ENCODE measurements at regions not wholly inside any gene's neighbourhood (a gene's known extent, or its start where the extent isn't known, plus 50 kb on each side); places are given as distances from the start of the nearest gene placed in this dataset.

DNA sequence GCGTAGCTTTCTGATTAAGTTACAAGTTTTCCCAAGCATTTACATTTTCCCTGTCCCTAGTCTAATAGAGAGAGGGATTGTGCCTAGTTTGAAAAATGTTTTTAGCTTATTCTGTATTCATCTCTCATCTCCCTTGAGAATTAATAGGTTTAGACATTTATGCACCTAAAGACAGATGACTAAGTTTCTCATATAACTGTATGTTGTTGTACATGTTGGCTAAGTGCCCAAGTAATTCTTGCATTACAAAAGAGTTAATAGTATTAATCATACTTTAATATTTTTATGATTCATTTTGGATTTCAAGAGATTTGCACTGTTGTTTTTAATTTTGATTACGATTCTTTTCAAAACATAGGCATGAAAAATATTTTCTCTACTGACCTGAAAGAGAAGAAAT lies 109.0 kb upstream of the TBL1XR1 start:
- DNase-seq = peak; percentile 89

DNA sequence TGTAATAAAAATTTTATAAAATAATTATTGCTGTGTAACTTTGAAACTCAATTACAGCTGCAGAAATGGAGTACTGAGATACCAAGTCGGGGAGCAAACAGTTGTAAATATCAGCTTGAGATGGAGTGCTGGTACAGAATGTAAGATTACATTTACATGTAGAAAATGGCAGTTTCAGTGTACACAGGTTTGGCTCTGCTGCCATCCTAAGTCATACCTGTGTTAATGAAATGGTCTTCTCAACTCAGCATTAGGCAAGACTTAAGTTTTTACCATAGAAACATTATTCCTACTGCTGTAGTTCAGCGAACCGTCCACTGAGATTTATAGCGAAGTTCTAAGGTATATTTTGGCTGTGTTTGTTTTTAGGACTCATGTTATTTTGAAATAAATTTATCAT lies 110.1 kb upstream of the TBL1XR1 start:
- DNase-seq = no peak

DNA sequence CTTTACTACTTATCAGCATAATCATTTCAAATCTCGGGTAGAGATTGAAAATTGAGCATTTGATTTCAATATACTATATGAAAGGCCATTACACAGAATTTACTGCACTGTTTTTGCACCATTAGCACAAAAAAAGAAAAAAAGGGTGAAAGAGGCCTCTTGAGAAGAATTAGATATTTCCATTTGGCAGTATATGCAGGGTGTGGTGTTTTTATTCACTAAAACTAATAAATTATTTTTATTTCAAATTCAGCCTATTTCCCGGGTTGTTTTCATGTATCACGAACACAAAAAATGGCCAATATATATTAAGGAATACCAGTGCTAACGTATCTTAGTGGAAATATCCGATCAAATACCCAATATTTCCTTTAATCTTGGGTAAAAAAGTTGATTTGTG lies 110.5 kb upstream of the TBL1XR1 start:
- no peak for DNase-seq

DNA sequence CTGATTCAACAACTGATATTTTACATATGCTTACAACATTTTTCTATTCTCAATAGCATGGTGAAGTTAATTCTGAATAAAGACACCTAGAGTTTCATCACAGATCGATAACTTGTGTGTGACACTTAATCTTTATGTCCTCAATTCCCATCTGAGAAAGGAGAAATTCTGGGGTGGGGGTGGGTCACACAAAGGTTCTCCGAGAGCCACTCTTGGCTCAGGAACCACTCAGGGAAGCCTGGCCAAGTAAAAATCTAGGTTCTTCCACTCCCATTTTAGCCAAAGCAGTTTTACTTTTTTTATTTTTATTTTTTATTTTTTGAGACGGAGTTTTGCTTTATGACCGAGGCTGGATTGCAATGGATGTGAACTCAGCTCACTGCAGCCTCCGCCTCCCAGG lies 111.0 kb upstream of the TBL1XR1 start:
- DNase-seq = no peak

DNA sequence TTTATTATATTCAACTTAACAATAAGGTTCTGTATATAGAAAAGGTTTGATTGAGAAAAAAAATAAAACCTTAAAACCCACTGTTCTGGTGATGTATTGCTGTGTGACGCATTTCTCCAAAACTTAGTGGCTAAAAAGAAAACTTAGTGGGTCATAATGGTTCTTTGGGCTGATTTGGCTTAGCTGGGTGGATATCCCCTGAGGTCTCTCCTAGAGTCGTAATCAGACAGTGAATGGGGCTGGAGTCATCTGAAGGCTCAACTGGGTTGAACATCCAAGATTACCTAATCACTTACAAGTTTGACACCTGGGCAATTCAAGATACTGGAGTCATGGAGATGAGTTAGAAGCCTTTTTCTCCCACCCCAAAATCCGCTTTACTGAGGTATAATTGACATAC lies 111.6 kb upstream of the TBL1XR1 start:
- no peak for DNase-seq

DNA sequence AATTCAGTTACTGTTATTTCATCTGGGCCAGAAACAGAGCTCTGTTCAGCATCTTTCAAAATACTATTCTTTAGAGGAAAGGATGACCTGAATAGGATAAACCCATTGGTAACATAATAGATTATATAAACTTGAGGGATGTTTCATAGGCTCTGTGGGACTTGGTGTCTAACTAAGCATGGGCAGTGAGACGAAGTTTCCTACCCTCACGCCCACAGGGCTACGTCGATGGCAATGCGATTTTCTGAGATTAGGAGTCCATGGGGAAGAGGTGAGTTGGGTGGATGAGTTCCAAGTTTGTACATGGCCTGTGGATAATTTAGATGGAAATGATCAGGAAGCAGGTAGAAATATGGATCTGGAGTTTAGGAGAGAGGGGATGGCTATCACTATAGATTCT lies 115.2 kb upstream of the TBL1XR1 start:
- no peak for DNase-seq

DNA sequence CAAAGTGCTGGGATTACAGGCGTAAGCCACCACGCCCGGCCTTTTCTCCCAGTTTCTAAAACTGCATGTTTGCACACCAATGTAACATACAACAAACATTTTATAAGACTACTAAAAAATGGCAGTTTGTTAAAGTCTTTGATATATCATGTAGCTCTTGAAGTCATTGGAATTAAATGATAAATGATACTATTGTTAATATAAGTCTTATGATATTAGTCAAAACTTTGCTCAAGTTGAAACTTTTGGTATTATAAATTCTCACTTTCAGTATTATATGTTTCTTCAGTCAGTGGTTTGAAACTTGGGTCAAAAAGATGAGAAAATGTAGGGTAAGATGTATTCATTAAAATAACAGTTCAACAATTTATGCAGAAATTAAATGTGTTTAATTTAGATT lies 117.6 kb upstream of the TBL1XR1 start:
- DNase-seq = no peak

DNA sequence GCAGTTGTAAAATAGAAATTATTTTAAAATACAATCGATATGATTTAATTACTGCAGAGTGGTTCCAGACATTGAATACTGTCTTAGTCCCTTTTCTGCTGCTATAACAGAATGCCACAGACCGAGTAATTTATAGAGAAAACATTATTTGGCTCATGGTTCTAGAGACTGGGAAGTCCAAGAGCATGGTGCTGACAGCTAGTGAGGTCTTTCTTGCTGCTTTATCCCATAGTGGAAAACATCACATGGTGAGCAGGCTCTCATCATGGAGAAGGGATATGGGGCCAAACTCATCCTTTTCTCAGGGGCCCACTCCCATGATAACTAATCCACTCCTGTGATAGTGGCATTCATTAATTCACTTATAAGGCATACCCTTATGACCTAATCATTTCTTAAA lies 120.0 kb upstream of the TBL1XR1 start:
- DNase-seq = no peak

DNA sequence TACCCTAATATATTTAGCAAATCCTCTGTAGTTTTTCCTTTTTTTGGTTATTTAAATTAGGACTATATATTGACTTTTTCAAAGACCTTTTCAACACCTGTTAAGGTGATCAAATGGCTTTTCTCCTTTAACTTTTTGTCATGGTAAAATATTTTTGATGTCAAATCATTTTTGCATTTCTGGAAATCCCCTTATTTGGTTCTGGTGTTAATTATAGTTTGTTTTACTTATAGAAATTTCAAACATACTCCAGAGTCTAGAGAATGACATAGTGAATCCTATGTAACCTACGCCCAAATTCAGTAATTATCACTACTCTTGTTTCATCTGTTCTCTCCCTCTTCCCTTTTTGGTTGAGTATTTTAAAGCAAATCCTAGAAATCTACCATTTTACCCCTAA lies 121.3 kb upstream of the TBL1XR1 start:
- DNase-seq = no peak

DNA sequence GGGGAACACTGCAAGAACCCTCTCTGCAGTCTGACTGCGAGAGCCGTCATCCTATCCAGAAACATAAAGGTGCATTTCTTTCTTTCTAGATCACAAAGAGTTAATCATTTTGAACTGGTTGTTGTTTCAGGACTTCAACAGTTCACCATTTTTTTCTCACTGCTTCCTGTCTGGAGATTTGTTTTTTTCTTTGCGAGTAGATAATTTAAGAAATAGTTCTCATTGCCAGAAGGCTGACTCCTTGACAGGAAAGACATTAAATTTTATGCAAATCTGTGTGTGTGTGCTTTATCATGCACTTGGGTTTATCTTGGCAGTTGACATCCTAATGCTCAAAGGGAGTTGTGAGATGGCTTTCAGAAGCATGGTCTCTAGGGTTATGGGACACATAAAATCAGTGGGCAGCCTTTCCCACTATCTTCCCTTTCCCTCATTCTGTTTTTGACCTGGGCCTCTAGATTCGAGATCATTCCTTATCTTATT lies 123.5 kb upstream of the TBL1XR1 start:
- DNase-seq = peak; percentile 43

DNA sequence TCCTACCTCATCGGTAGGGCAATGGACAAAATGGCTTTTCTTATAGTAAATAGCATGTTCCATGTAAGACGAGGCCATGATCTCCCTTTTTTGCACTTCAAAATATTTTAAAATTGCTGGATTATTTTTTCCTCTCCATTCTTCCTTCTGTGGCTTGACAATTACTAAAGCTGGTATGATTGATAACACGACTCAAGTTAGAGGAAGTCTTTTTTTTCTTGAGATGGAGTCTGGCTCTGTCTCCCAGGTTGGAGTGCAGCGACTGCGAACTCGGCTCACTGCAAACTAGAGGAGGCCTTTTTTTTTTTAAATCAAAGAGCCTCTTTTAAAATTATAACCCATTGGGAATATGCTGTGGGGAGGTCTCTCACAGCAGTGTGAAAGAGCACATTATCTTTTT lies 124.5 kb upstream of the TBL1XR1 start:
- no peak for DNase-seq

DNA sequence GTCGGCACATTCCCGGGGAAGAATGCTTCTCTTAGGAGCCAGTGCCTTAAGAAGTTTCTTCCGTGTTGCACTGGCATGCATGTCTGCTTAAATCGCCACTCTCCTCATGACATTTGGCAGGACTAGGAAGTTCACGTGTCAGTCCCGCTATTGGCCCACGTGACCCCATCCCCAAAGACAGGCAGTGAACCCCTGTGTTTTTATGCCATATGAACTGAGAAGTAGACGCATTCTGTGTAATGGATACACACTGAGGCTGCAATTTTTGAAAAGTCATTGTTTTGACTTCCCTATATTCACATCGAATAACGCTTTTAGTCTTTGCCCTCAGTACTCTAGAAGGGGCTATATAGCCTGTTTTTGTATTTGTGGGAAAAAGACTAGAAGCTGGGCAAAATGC lies 125.6 kb upstream of the TBL1XR1 start:
- no peak for DNase-seq

DNA sequence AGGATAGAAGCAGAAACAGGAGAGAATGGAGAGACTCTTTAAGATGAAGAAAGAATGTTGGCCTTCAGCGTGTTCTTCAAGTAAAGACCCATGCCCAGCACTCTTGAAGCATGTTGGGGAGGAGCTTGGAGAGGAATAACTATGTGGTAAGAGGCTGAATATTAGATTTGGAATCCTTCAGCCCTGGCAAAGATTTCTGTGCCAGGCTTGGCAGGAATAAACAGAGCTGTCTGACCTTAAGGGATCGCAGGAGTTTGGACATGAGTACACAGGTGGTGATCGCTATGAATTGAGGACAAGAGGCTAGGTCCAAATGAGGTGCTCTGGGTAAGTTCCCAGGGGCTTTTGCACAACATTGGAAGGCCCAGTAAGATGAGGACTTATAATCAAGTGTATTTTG lies 132.6 kb upstream of the TBL1XR1 start:
- no peak for DNase-seq

DNA sequence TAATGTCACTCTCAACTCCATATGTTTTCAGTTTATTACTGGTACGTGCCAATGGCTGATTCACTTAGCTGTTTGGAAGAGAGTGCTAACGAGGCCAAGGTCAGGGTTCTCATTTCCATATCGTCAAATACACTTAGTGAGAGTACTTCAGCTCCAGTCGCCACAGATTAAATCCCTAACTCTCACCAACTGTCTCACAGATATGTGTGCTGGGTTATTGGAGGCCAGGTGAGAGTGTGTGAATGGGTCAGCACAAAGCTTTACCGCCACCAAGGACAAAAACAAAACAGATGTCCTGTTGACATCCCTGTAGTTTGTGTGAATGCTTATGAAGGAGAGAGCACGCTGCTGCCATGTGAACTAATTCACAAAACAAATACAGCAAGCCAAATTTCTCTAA lies 133.5 kb upstream of the TBL1XR1 start:
- DNase-seq = no peak

DNA sequence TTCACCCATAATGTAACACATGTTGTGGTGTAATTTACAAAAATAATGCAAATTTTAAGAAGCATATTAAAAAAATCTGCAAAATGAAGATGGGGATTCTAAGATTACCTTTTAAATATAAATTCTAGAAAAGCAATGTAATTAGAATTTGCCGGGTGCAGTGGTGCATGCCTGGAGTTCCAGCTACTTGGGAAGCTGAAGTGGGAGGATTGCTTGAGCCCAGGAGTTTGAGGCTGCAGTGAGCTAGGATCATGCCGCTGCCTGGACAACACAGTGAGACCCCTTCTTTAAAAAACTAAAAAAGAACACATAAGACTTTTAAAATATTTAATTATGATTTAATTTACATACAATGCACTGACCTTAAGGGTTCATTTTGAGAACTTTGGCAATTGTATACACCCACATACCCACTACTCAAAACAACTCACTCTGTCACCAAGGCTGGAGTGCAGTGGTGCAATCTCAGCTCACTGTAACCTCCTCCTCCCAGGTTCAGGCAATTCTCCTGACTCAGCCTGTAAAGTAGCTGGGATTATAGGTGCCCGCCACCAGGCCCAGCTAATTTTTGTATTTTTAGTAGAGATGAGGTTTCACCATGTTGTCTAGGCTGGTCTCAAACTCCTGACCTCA lies 134.0 kb upstream of the TBL1XR1 start:
- no peak for DNase-seq

DNA sequence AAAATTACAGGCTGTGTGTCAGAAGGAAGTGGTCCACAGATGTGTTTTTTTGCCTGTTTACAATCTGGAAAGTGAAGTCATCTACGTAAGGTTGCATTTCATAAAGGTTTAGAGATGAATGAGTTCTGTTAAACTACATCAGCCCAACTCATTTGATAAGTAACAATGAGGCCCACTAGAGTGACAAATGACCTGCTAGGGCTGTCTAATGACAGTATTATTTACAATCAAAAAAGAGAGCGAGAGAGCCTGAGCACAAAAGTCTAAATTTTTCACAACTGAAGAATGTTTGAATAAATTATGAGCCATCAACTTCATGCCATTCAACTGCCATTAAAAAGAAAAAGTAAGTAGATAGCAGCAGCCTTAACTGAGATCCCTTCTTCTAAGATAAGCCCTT lies 135.7 kb upstream of the TBL1XR1 start:
- no peak for DNase-seq

DNA sequence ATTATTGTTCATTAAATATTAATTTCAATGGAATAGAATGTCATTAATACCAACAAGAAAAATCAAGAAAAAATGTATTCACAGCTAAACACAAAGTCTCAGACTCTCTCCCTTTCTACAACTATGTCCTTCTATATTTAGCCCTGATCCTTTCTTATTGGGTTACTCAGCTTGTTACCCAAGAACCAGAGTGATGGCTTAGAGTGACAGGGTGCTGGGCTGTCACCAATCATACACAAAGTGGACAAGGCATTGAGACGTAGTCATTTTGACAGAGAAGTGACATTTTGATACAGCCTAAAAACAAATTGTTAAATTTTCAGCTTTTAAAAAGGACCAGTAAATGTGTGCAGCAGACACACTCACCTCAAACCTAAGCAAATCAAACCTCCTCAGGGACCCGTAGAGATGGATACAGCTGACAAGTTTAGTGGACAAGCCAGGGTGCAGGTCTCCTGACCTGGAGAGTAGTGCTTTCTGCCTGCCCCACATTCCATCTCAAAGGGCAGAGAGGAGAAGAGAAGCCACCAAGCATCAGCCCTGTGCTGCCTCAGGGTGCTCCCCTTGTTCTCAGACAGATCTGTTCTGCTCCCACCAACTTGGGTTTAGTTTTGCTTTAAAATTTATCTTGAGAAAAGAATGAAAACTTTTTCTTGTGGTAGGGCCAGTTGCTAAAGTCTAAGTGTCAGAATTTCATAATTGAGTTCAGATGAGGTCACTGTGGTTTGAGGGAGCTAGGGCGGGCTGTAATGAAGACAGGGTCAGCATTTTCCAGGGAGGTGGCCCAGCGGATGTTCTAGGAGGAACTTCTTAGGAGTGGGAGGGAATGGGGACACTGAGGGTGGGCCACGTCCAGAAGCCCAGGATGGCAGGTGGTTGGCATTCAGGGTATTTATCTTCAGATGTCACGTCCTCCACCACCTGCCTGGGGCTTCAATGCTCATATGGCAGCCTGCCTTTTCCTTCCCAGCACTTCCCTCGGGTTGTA lies 136.5 kb upstream of the TBL1XR1 start:
- no peak for DNase-seq

DNA sequence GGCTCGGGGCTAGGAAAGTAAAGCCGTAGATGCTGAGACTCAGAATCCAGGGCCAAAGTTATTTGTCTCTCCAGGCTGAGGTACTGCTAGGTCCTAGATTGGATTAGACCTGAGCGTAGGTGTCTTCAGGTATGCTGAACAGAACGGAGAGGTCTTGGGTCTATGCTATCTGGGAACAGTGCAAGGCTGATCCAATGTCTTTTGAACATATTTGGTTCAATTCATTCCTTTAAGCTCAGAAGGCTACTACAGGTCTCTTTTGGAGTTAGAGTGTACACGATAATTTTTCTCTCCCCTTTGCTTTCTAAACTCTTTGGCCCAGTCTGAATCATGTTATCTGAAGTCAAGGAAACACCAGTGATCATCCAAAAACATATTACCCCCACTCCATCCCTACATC lies 137.5 kb upstream of the TBL1XR1 start:
- DNase-seq = no peak

DNA sequence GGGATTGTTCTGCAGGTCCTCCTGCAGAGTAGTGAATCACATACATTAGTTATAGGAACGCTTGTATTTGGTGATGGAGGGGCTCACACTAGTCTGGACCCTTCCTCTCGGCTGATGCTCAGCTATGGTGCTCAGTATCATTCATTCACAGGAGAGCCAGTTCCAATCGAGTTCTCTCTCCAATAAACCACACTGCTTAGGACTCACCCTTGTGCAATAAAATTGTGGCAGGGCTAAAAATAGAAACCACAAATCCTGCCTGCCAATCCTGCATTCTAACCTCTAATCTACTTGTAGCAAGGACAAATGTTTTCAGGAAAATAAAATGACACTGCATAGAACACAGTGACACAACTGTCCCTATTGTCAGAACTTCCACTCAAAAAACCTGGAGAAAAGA lies 138.4 kb upstream of the TBL1XR1 start:
- peak; percentile 58 for DNase-seq

DNA sequence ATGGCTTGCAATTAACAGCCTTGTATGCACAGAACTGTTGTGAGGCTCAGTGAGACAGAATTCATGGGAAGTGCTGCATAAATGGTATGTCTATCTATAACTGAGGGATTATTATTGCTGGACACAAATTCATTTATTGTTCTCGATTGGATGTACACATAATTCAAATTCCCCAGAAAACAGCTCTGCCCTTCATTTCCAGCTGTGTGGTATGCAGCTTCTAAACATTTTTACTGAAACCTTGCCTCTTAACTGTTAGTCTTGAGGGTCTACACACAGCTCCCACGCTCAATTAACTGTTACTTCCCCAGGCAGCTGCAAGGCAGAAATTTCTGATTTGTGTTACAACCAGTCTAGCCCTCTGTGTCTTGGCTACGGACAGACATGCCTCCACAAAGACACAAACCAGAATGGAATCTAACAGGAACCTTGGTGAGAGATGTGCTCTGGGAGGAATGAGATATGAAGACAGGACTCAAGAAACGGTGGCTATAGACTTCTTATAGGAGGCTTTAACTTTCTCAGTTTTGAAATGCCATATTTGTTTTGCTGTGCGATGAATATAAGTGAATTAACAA lies 139.7 kb upstream of the TBL1XR1 start:
- DNase-seq = peak; percentile 72

DNA sequence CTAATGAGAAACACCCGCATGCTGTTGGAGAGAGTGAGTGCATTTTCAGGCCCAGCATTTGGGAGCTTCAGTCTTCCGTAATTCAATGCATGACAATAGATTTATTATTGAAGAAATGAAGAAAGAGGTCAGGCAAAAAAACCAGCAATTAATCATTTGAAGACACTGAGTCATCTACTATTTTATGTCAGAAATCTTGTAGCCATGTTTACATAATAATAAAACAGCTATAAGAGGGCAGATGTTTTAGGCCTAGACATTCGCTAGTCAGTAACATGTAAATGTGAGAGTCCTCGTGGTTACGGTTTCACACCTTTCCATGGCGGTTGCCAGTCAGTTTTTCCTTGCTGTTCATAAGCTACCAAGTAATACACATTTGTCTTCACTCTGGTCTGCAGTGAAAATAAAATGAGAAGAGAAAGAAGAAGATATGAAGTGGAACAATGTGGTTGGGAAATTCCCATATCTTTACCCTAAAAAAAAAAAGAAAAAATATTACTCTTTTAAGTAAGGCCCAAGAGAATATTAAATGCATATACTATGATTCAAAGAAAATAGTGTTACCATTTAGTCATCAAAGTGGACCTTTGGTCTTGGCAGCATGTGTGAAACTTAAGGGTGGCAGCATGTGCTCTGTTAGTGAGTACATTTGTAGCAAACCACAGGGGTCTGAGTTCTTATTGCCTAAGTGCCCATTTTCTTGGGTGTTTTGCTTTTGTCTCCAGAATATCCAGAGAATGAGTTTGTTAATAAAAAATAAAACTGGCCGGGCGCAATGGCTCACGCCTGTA lies 140.5 kb upstream of the TBL1XR1 start:
- peak; percentile 93 for DNase-seq

DNA sequence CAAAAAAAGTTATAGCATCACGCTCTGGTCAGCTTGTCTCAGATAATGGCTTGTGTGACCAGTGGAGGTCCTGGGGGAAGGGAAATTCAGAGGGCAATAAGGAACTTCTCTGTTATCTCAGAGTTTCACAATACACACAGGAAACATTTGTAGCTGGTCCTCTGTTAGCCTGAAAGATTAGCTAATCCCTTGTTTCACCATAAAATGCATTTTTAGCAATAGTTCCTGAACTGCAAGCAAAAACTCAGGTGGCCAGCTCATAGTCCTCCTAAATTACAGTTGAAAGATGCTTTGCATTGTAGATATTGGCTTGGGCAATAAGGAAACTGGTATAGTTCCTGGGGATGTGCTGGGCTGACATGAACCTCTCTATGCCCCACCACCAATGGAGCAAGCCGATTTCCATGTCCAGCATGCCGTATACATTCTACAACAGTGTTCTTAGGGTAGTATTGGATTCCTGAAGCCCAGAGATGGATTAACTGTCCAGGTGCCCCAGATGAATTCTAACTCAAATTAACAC lies 141.5 kb upstream of the TBL1XR1 start:
- no peak for DNase-seq

Measured in fibroblast of skin of scalp (primary cell).